B cell (primary cell): ENCODE measurements at regions not wholly inside any gene's neighbourhood (a gene's known extent, or its start where the extent isn't known, plus 50 kb on each side); places are given as distances from the start of the nearest gene placed in this dataset.

ENCODE experiments used
- ATAC-seq: fragments of 200-7000 bp; cut with Tn5 transposase; one replicate; pipeline ENCODE4 v1.10.0; 2021; ENCODE audit warnings: low read depth, mild to moderate bottlenecking, moderate number of reproducible peaks, moderate library complexity
- CTCF ChIA-PET: fragments of 350-600 bp; sonication (Branson Sonifier 250); formaldehyde crosslinking; loops from one replicate; lab custom pipeline; 2021; ENCODE audit warnings: antibody characterized with exemption, inconsistent platforms; lab: Charles Lee
- POLR2A ChIA-PET: fragments of 350-600 bp; sonication (Branson Sonifier 250); formaldehyde crosslinking; loops from one replicate; lab custom pipeline; 2021; ENCODE audit warnings: antibody characterized with exemption; lab: Charles Lee
- DNase-seq: peaks from one replicate; pipeline ENCODE4 v3.0.0; 2013
- H2AFZ ChIP-seq: 2 replicates; pipeline ENCODE4 v1.6.1; 2012; ENCODE audit warnings: mild to moderate bottlenecking, low read depth, low read length; ENCODE audit not compliant: insufficient read depth, poor library complexity, severe bottlenecking
- H3K27ac ChIP-seq, 2 donors: 1 replicate in 1 of 2; 2 replicates in 1 of 2; pipeline ENCODE4 v1.5.1; 2012 to 2013; ENCODE audit warnings: low read length in 2 of 2, mild to moderate bottlenecking in 2 of 2, moderate library complexity in 1 of 2
- H3K27me3 ChIP-seq, 4 experiments: fragments of 200-600 bp in 1 of 4; sonication (generic) in 1 of 4; replicated peaks in 1 of 4; 1 replicate in 2 of 4; 2 replicates in 2 of 4; pipeline versions ENCODE4 v1.6.1 to v1.7.0; 2013 to 2016; ENCODE audit warnings: low read length in 3 of 4, mild to moderate bottlenecking in 2 of 4, mixed read lengths in 1 of 4, moderate library complexity in 1 of 4; ENCODE audit not compliant: insufficient read depth in 4 of 4, control insufficient read depth in 3 of 4; ENCODE audit errors: control extremely low read depth in 1 of 4
- H3K36me3 ChIP-seq, 2 experiments: replicated peaks in 1 of 2; 1 replicate in 1 of 2; 2 replicates in 1 of 2; pipeline versions ENCODE4 v1.6.1 to v1.7.1; 2013; ENCODE audit warnings: low read length in 1 of 2; ENCODE audit not compliant: insufficient read depth in 2 of 2, control insufficient read depth in 1 of 2; ENCODE audit errors: control extremely low read depth in 1 of 2, extremely low read depth in 1 of 2
- H3K4me1 ChIP-seq, 2 donors: fragments of 200-600 bp in 1 of 2; sonication (generic) in 1 of 2; 1 replicate in 1 of 2; 2 replicates in 1 of 2; pipeline versions ENCODE4 v1.5.1 to v1.6.1; 2013 to 2017; ENCODE audit warnings: low read length in 2 of 2; ENCODE audit not compliant: control insufficient read depth in 2 of 2, insufficient read depth in 2 of 2
- H3K4me2 ChIP-seq: replicated peaks from 2 replicates; pipeline ENCODE3; 2012; ENCODE audit warnings: mild to moderate bottlenecking, low read depth, low read length; ENCODE audit not compliant: poor library complexity, severe bottlenecking
- H3K4me3 ChIP-seq, 5 experiments: fragments of 200-600 bp in 1 of 5; sonication (generic) in 1 of 5; 1 replicate in 3 of 5; 2 replicates in 2 of 5; pipeline versions ENCODE4 v1.5.1 to v1.7.0; 2011 to 2016; ENCODE audit warnings: low read length in 4 of 5, mild to moderate bottlenecking in 4 of 5, low read depth in 2 of 5, control low read depth in 1 of 5, moderate library complexity in 1 of 5; ENCODE audit not compliant: insufficient read depth in 1 of 5; ENCODE audit errors: control extremely low read depth in 1 of 5, extremely low read depth in 1 of 5
- H3K79me2 ChIP-seq: fragments of 200-600 bp; sonication (generic); one replicate; pipeline ENCODE4 v1.6.0; 2016; ENCODE audit warnings: low read length; ENCODE audit not compliant: control insufficient read depth, insufficient read depth
- H3K9ac ChIP-seq: fragments of 200-600 bp; sonication (generic); 2 replicates; pipeline ENCODE4 v1.6.1; 2017; ENCODE audit warnings: mild to moderate bottlenecking, low read length, moderate library complexity
- H3K9me3 ChIP-seq, 3 donors: one replicate each; pipeline versions ENCODE4 v1.6.1 to v1.7.1; 2013; ENCODE audit warnings: low read length in 2 of 3; ENCODE audit not compliant: control insufficient read depth in 2 of 3, insufficient read depth in 1 of 3; ENCODE audit errors: control extremely low read depth in 1 of 3
- H4K20me1 ChIP-seq: 2 replicates; pipeline ENCODE4 v1.6.0; 2012; ENCODE audit warnings: mild to moderate bottlenecking, low read length; ENCODE audit not compliant: insufficient read depth, control insufficient read depth, poor library complexity, severe bottlenecking
- H3K27ac Mint-ChIP-seq: one replicate; pipeline ENCODE4 v1.8.0; 2021; ENCODE audit warnings: mixed read lengths
- H3K27me3 Mint-ChIP-seq: one replicate; pipeline ENCODE4 v1.8.0; 2021; ENCODE audit warnings: mixed read lengths
- H3K4me1 Mint-ChIP-seq: one replicate; pipeline ENCODE4 v1.8.0; 2021; ENCODE audit warnings: mixed read lengths
- H3K4me3 Mint-ChIP-seq: one replicate; pipeline ENCODE4 v1.8.0; 2021; ENCODE audit warnings: mixed read lengths
- H3K9me3 Mint-ChIP-seq: one replicate; pipeline ENCODE4 v1.8.0; 2022; ENCODE audit warnings: mixed read lengths; ENCODE audit not compliant: insufficient read depth
- CTCF ChIP-seq: fragments of 200-600 bp; IDR thresholded peaks from one replicate; pipeline ENCODE4 v1.8.0; 2022; ENCODE audit warnings: antibody characterized with exemption, mild to moderate bottlenecking
- EZH2 ChIP-seq: IDR thresholded peaks from 2 replicates; pipeline ENCODE4 v1.6.1; 2012; ENCODE audit warnings: borderline replicate concordance, low read depth, mild to moderate bottlenecking, moderate library complexity, low read length; ENCODE audit not compliant: insufficient read depth, poor library complexity, severe bottlenecking
- WGBS: methylation state at CpG from one replicate; pipeline ENCODE4 v1.1.5; 2013; ENCODE audit warnings: missing lambda C conversion rate; ENCODE audit not compliant: insufficient coverage; 5-methylcytosine and 5-hydroxymethylcytosine counted together
- intact Hi-C: fragments of 100-400 bp; cut with micrococcal nuclease; formaldehyde crosslinking; loops from one replicate; pipeline ENCODE4 v1.10.0; 2022

GRCh38 chr17:14470417-14470816, 169.5 kb downstream of the HS3ST3B1 start:
- H3K4me3 Mint-ChIP-seq: no peak overlapping the region
- POLR2A ChIA-PET: no interaction called here
- no peaks in the 10 kb centered on the region for H4K20me1 ChIP-seq
- H3K36me3 ChIP-seq: no peaks in the 10 kb centered on the region
- CTCF ChIA-PET: no interaction called here
- TF ChIP-seq CTCF (no peak), EZH2 (no peak)
- H3K9ac ChIP-seq: no peak overlapping the region
- DNase-seq (no peak), ATAC-seq (no peak)
- no peaks in the 10 kb centered on the region for H3K4me1 Mint-ChIP-seq
- no peak overlapping the region for H3K4me3 ChIP-seq
- peaks cover 0 to 5% (median 0%) of the 10 kb centered on the region in 4 experiments for H3K27me3 ChIP-seq
- 69% methylated on average over 4 of the region's 4 CpGs for WGBS
- H3K27ac Mint-ChIP-seq: no peak overlapping the region
- intact Hi-C loops: no loop called here
- no peak overlapping the region for H2AFZ ChIP-seq
- no peaks in the 10 kb centered on the region for H3K4me1 ChIP-seq
- peaks cover 13% of the 10 kb centered on the region for H3K9me3 Mint-ChIP-seq
- no peaks in the 10 kb centered on the region for H3K79me2 ChIP-seq
- H3K27me3 Mint-ChIP-seq: peaks cover 9% of the 10 kb centered on the region
- H3K4me2 ChIP-seq: no peak overlapping the region
- peaks cover 1 to 14% (median 14%) of the 10 kb centered on the region in 3 donors for H3K9me3 ChIP-seq
- H3K27ac ChIP-seq: no peak overlapping the region

GRCh38 chr17:14469971-14470370, 169.1 kb downstream of the HS3ST3B1 start:
- Histone ChIP-seq H3K9ac (no peak overlapping the region), H2AFZ (no peak overlapping the region), H3K27ac (no peak overlapping the region), H3K79me2 (no peaks in the 10 kb centered on the region), H3K27me3 (peaks cover 0 to under 1% (median 0%) of the 10 kb centered on the region in 4 experiments), H3K9me3 (peaks cover 1 to 14% (median 14%) of the 10 kb centered on the region in 3 donors), H3K36me3 (no peaks in the 10 kb centered on the region), H3K4me2 (no peak overlapping the region), H3K4me3 (no peak overlapping the region), H3K4me1 (no peaks in the 10 kb centered on the region), H4K20me1 (no peaks in the 10 kb centered on the region)
- no peaks in the 10 kb centered on the region for H3K4me1 Mint-ChIP-seq
- peaks cover 5% of the 10 kb centered on the region for H3K27me3 Mint-ChIP-seq
- no peak overlapping the region for H3K4me3 Mint-ChIP-seq
- DNase-seq (no peak), ATAC-seq (no peak)
- TF ChIP-seq CTCF (no peak), EZH2 (no peak)
- ChIA-PET CTCF (no interaction called here), POLR2A (no interaction called here)
- intact Hi-C loops: no loop called here
- peaks cover 13% of the 10 kb centered on the region for H3K9me3 Mint-ChIP-seq
- H3K27ac Mint-ChIP-seq: no peak overlapping the region
- WGBS: 28% methylated on average over 2 of the region's 3 CpGs
